ENCODE measurements at regions not wholly inside any gene's neighbourhood (a gene's known extent, or its start where the extent isn't known, plus 50 kb on each side); places are given as distances from the start of the nearest gene placed in this dataset.
"Not testable (repeated sequence)": the region's sequence is repeated elsewhere in the genome, so short reads cannot be mapped to it uniquely, and the experiment has no call there.

DNA sequence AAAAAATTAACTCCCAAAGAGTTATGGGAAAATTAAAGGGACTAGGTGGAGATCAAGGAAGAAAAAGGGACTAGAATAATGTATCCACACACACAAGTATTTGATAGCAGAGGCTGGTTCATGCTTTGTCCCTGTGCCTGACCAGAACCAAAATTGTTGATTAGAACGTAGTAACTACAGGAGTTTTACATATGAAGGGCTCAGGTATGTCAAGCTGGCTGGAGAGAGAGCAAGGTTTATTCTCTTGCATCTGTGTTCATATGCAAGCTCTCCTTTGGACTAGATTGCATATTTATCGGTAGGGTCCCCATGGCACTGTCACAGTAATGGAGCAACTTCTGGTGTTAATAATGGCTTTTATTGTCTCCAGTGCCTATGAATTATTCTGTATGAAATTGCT is 239.9 kb upstream of the TRPM3 start:
- no peak for DNase-seq

DNA sequence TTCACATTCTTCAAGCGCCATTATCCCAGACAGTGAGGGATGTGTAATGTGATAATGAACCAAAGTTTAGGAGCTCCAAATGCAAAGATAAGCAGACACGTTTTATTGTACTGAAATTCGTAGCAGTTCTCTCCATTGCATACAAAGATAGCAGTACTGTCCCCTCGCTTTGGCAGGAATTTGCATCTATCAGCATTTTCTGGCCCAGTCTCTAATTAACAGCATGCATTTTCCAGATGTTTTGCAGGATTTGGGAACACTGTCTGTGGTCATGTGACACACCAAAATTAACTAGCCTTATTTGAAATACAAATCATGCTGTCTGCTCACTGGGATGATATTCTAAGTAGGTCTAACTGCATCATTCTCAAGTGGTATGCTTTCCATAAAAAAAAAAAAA is 235.9 kb upstream of the TRPM3 start:
- no peak for DNase-seq

DNA sequence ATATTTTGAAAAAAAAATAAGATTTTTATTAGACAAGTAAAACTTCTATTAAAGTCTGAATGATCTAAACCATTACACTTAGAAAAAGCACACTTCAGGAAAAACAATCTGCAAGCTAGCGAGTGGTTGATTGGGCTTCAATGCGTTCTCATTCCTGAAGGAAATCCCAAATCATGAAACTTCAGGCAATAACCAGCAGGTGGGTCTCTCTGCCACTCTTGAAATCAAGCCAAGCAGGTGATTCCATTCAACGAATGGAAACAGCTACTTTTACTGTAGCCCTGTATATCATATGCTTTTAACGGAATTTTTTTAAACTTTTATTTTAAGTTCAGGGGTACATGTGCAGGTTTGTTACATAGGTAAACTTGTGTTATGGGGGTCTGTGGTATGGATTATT is 234.5 kb upstream of the TRPM3 start:
- DNase-seq, result no peak

DNA sequence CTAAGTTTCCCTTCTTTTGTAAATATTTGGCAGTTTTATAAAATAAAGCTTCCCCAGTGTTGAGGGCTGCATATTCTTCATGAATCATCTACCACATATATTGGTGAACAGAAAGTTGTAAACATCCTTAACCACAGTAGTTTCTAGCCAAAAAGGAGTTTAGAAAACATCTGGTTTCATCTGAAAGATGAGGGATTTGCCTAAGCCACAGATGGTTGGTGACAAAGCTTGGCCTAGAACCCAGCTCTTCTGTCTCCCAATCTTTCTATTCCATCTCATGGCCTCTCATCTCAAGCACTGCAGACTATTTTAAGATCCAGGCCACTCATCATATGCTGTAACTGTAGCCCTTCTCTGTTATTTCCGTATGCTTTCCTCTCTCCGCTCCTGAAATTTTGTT is 232.3 kb upstream of the TRPM3 start:
- no peak for DNase-seq

DNA sequence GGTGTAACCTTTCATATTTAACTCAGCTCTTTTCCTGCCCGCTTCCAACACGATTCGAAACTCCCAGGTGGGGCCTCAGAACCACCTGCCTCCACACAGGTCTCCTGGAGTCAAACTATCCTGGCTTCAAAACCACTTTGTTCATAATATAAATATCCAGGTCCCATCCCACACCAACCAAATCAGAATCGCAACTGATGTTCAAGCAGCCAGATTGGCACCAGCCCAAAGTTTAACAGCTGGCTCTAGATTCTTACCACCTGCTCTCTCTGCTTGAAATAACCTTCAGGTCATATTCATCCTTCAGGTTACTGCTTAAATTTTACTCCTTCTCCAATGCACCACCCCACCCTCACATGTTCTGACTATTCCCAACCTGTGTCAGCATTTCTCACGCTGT is 231.4 kb upstream of the TRPM3 start:
- DNase-seq, result no peak

DNA sequence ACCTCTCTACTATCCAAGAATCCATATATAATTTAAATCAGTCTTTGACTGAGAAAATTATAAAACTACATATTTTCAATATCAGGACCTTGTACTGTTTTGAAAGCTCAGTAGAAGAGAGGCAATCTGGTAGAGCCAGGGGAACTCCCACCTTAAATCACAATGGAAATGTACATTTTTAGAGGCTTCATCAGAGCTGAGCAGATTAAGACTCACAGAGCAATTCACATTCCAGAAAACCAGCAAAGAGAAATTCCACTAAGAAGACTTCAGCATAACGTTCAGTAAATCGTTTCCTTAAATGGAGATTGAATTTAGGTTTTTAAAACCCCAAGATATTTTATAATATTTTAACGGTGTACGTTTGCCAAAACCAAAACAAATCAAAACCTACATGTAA is 227.8 kb upstream of the TRPM3 start:
- DNase-seq, result no peak

DNA sequence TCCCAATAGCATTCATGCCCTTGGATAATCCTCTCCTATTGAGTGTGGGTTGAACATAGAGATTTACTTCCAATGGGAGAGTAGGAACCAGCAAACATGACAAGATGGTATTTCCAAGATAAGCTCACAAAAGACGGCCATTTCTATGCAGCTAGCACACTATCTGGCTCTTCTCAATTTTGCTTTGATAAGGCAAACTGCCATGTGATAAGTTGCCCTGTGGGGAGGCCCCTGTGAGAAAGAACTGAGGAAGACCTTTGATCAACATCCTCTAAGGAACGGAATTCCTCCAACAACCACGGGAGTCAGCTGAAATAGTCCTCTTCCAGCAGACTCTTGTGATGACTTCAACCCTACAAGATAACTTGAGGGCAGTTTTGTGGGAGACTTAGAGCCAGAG is 211.9 kb upstream of the TRPM3 start:
- DNase-seq, result no peak

DNA sequence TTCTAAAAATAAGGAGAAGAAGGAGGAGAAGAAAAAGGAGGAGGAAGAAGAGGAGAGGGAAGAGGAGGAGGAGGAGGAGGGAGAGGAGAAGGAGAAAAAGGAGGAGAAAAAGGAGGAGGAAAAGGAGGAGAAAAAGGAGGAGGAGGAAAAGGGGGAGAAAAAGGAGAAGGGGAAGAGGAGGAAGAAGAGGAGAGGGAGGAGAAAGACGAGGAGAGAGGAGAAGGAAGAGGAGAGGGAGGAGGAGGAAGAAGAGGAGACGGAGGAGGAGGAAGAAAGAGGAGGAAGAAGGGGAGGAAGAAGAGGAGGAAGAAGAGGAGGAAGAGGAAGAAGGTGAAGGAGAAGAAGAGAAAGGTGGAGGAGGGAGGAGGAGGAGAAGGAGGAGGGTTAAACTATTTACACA is 210.2 kb upstream of the TRPM3 start:
- no peak for DNase-seq

DNA sequence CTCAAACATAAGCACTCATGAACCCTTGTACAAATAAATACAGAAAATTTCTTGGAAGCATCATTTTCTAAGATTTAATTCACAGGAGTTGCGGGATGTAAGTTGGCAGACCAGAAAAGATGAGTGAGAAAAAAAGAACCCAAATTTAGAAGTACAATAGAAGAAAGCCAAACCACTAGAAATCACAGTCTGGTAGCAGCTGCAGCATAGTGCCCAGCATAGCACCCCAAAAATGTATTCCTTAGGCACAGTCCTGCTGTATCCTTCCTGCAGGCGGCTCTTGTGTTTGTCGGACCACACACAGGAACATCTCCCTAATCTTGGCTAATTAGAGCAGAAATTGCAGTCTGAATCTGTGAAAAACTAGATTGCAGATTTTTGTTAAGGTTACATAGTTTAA is 208.5 kb upstream of the TRPM3 start:
- DNase-seq, result no peak

DNA sequence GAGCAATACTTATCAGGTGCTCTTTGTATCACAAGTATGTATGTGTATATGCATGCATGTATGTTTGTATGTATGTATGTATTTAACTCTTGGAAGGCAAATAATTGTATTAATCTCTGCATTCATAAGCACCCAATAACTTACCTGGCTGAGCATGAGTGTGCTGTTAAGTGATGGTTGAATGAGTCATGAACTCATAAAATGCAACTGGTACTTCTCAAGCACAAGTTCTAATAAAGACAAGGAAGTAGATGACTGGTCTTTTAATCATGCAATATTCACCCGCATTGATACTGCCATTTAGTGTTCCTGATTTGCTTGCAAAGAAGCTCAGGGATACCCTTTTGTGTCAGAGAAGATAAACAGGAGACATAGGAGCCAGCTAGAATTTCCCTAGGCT is 204.9 kb upstream of the TRPM3 start:
- DNase-seq, result no peak

DNA sequence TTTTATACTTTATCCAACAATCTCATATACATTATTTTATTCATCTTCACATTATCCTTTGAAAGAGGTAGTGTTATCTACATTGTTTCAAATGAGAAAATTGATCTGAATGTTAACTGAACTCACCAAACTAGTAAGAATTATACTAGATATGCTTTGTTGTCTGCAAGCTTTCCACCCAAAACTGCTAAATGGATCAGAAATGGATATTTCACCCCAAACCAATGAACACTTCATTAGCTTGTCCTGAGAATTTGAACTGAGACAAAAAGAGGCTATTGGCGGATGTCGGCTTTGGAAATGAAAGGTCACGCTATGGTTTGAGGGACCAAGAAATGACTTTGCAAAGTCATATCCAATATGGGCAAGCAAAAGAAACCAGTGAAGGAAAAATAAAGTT is 201.9 kb upstream of the TRPM3 start:
- no peak for DNase-seq

DNA sequence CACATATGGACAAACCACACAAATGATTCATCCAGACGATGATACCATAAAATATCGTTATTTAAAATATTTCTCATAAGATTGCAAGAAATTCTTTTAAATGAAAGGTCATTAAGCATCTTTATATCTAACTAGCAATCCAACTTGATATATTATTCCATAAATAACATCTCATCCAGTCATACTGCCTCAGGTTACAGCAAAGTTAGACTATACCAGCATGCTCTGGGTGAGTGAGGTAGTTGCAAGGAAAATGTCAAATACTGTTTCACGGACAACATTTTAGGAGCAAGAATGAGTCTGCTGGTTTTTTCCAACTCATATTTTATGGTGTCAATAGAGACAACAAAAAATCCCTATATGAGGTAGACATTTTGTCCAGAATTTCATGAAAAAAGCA is 200.9 kb upstream of the TRPM3 start:
- no peak for DNase-seq

DNA sequence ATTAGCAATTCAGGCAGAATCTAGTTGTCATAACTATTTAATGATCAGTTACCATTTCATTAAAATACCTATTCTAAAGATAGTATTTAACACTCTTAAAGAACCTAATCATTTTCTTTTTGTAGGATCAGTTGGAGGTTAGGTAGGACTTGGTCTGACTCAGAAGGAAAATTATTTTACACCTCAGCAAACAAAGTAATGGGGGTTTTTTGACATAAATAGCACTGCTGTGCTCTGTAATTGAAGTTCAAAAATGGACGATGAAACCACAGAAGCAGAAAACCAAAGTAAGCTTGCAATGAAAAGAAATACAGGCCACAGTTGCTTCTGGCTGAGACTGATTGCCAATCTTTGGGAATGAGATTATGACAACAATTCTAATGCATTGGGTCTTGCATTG is 187.0 kb upstream of the TRPM3 start:
- DNase-seq, result no peak

DNA sequence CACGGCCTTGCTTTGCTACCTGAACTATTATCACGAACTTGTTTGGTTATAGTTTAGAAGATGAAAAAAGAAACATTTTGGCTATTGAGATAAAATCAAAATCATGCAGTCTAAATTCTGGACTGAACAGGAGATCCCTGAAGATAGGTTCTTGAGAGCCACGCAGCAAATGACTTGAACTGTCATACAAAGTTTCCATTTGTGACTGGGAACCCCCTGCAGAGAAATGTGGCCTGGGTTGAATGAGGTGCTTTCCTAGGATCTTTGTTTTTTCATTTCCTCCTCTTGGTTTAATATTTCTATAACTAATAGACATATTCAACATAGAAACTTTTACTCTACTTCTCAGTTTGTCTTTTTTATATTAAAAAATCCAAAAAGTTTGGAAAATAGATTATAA is 184.7 kb upstream of the TRPM3 start:
- no peak for DNase-seq

DNA sequence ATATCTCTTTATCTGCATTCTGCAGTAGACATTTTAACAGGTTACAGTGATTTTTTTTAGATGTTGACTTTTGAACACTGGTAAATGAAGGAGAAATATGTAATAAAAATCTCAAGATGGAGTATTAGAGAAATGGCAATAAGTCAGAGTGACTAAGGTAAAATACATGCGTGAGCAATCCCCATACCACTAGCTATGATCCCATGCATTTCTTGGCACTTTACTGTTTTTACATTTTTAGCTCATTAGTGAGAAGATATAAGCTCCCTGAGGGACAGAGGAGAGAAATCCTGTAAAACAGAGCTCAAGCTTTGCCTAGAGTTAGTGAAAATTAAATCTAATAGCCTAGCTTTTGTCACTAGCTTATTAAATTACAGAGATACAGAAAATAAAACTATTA is 181.9 kb upstream of the TRPM3 start:
- no peak for DNase-seq

DNA sequence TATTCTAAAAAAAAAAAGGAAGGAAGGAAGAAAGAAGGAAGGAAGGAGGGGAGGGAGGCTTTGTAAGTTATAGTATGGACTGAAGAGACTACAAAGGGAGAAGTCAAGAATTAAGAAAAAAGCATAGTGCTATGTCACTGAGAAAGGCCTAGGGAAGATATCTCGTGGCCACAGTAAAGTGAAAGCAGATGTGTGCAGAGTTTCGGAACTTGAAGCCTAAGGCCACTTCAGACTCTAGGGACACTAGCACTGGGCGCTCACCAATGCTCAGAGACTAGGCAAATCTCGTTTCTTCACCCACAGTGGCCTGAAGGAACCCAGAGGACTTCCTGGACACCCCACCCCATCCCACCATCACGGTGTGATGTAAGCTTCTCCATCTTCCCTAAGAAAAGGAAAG is 181.4 kb upstream of the TRPM3 start:
- DNase-seq, result no peak

DNA sequence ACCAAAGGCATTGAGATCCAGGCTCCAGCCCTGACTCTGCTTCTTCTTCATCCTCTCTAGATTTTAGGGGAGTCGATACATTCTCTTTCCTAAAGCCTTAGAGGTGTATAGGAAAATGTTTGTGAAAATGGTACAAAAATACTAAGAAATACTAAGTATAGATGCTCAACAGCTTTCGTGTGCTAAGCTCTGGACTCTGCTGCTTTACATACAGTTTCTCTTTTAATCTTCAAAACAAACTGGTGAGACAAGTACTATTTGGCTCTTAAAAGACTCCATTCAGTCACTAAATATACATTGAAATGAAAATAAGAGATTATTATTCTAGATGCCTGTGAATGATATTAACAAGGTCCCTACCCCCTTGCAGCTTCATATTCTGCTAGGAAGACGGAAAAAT is 174.5 kb upstream of the TRPM3 start:
- no peak for DNase-seq

DNA sequence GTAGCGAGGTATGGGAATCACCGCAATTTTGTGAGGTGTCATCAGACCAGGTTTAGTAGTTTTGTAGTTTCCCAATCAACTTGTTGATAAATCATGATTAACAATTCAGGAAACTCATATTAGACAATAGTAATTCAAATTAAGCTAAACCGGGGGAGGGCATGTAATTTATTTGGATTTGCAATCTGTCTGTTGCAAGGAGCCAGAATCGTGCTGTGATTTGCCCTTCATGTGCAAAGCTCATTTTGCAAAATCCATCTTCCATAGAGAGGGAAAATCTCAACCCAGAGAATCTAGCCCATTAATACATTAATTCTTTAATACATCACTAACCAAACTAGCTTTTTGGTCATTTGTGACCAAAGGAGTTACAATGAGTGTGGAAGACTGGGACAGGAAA is 164.7 kb upstream of the TRPM3 start:
- peak; percentile 59 to 82 for DNase-seq

DNA sequence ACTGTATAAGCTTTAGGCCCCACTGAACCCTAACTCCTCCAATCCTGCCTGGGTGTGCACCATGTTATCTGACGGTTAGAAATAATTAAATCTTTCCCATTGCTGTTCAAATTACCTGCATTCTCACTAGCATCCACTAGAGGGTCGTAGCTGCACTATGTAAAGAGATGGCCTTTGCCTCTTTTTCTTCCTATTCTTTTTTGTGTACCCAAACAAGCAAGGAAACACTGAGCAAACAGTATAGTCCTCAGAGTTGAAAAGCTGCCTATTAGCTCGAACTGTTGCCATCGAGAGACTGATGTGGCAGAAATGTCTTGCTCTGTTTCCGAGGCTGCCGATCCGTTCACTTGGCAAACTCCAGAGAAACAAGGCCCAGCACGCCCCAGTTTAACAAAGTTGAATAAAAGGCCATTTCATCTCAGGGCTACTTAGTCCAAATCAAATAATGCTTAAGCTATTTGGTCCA is 163.8 kb upstream of the TRPM3 start:
- DNase-seq, result peak in 1 of 2 experiments; percentile 76

DNA sequence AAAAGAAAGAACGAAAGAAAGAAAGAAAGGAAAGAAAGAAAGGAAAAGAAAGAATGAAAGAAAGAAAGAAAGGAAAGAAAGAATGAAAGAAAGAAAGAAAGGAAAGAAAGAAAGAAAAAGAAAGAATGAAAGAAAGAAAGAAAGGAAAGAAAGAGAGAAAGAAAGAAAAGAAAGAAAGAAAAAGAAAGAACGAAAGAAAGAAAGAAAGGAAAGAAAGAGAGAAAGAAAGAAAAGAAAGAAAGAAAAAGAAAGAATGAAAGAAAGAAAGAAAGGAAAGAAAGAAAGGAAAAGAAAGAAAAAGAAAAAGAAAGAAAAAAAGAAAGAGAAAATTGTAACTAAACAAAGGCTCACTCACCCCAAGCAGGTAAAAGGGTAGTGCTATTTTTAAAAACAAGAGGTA is 160.7 kb upstream of the TRPM3 start:
- not testable (repeated sequence) for DNase-seq

DNA sequence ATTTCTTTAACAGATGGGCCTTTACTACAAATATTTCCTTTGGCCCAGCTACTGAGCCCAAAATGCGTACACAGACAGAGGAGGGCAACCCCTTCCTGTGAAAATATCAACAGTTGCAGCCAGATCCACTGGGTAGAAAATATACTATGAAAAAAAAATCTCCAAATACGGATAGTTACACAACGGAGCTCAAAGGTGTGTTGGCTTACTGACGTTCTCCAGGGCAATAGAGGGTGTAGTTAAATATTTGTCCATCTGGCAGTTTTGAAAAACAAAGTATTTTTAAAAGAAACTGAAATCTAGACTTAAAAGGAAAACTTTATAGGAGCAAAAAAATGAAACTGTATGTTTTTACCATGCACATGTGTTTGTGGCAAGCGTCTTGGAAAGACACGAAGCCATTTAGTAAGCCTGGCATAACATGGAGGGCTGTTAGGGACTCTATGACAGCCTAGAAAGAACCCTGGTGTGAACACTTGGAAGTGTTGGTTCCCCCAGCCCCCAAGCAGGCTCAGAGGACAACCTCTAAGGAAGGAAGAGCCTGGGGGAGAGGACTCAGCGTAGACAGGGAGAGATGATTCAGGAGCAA is 157.8 kb upstream of the TRPM3 start:
- DNase-seq, result no peak

DNA sequence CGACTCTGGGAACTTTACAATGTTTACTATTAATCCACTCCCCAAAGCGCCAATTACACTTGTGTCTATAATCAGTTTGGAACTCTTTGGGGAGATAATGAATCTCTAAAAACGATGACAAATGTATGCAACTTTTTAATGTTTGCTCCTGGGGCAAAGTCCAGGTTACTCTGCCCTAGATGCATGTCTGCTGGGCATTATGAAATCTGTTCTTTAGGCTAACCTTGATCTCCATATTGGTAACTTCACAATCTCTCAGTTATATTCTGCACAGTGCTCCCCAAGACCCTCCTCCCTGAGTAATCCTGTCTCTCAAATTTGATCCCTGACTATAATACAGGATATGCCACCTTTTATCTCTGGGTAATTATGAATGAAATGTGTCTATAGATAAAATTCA is 152.2 kb upstream of the TRPM3 start:
- no peak for DNase-seq

DNA sequence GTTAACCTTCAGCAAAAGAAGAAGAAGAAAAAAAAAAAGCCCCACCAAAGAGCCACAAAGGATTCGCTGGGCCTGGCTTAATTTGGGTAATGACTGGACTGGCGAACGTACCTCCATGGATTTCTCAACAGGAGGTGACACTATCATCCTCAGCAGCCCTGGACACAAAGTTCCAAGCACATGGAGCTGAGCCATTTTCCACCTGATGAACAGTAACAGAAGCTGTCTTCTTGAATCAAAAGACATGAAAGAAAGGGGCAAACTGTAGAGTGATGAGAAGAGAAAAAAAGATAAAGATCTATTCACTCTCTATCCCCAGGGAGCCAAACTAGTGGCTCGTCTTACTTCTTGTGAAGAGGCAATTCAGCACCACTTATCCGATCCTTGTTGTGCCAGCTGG is 150.2 kb upstream of the TRPM3 start:
- no peak for DNase-seq

DNA sequence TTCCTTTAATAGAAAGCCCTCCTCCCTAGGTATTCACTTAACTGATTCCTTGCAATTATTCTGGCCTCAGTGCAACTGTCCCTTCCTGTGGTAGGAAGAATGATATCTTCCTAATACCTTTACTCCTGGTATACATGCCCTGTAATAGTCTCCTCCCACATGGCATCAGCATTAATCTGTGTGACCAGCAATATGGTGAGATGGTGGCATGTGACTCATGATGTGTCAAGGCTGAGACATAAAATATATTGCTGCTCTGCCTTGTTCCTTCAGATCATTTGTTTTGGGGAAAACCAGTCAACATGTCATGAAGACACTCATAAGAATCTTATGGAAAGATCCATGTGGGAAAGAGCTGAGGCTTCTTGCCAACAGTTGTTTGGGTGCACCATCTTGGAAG is 149.1 kb upstream of the TRPM3 start:
- no peak for DNase-seq

DNA sequence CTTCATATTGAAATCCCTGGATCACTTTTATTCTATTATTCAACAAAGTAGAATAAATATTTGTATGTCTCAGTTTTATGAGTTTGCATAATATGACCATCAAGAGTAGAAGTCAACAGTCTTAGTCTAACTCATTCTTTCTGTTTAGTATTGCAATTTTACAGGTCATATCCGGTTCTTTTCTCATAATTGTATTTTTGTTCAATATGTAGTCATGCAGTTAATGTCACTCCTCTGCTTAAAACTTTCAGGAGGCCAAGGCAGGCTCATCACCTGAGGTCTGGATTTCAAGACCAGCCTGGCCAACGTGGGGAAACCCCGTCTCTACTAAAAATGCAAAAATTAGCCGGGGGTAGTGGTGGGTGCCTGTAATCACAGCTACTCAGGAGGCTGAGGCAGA is 148.4 kb upstream of the TRPM3 start:
- DNase-seq, result no peak
